ENCODE measurements at regions not wholly inside any gene's neighbourhood (a gene's known extent, or its start where the extent isn't known, plus 50 kb on each side); places are given as distances from the start of the nearest gene placed in this dataset.

DNA sequence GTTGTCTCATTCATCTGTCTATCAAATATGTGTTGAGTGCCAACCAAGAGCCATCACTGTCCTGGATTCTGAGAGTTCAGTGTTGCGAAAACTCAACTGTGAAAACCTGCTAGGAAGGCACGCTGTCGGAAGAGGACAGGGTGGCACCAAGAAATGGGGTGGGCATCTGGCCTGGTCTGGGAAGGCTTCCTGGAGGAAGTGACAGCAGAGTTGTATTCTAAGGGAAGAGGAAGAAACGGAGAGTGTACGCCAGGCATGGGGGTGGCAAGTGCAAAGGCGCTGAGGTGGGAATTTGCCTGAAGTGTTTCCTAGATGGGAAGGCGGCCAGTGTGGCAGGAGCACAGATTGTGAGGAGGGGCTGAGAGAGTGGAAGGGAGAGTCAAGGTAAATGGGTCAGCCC lies 91.2 kb downstream of the ANKRD60 start:
- TF ChIP-seq, protein P1, sequence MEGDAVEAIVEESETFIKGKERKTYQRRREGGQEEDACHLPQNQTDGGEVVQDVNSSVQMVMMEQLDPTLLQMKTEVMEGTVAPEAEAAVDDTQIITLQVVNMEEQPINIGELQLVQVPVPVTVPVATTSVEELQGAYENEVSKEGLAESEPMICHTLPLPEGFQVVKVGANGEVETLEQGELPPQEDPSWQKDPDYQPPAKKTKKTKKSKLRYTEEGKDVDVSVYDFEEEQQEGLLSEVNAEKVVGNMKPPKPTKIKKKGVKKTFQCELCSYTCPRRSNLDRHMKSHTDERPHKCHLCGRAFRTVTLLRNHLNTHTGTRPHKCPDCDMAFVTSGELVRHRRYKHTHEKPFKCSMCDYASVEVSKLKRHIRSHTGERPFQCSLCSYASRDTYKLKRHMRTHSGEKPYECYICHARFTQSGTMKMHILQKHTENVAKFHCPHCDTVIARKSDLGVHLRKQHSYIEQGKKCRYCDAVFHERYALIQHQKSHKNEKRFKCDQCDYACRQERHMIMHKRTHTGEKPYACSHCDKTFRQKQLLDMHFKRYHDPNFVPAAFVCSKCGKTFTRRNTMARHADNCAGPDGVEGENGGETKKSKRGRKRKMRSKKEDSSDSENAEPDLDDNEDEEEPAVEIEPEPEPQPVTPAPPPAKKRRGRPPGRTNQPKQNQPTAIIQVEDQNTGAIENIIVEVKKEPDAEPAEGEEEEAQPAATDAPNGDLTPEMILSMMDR (conservative IDR thresholded peaks at IDR 0.05; ENCODE audit: low read length): no peak
- TF ChIP-seq EZH2phosphoT487 (IDR thresholded peaks at IDR 0.05; ENCODE audit: borderline replicate concordance, low read depth, low read length): no peak

Data from OCI-LY7 (cell line).